T-helper 17 cell (primary cell): ENCODE measurements at regions not wholly inside any gene's neighbourhood (a gene's known extent, or its start where the extent isn't known, plus 50 kb on each side); places are given as distances from the start of the nearest gene placed in this dataset.

ENCODE experiments used
- ATAC-seq: fragments of 150-1000 bp; cut with Tn5 transposase; 2 replicates; pipeline ENCODE4 v1.10.0; 2021; ENCODE audit warnings: mild to moderate bottlenecking, moderate library complexity
- DNase-seq, 3 donors: peaks; one replicate each; pipeline versions ENCODE4 v3.0.0 to v3.0.0-alpha.2; 2020 to 2021
- H3K9me3 ChIP-seq: one replicate; pipeline ENCODE4 v1.7.0; 2013; ENCODE audit warnings: low read length, mild to moderate bottlenecking; ENCODE audit not compliant: control insufficient read depth, poor library complexity, severe bottlenecking
- H3K27ac Mint-ChIP-seq: one replicate; pipeline ENCODE4 v1.8.0; 2022; ENCODE audit warnings: mild to moderate bottlenecking, moderate library complexity, mixed read lengths
- H3K27me3 Mint-ChIP-seq: one replicate; pipeline ENCODE4 v1.8.0; 2022; ENCODE audit warnings: mixed read lengths
- H3K36me3 Mint-ChIP-seq: one replicate; pipeline ENCODE4 v1.8.0; 2022; ENCODE audit warnings: low read depth, mixed read lengths
- H3K4me1 Mint-ChIP-seq: one replicate; pipeline ENCODE4 v1.8.0; 2022; ENCODE audit warnings: mild to moderate bottlenecking, mixed read lengths
- H3K4me3 Mint-ChIP-seq: one replicate; pipeline ENCODE4 v1.8.0; 2022; ENCODE audit warnings: mild to moderate bottlenecking, moderate library complexity, mixed read lengths

DNA sequence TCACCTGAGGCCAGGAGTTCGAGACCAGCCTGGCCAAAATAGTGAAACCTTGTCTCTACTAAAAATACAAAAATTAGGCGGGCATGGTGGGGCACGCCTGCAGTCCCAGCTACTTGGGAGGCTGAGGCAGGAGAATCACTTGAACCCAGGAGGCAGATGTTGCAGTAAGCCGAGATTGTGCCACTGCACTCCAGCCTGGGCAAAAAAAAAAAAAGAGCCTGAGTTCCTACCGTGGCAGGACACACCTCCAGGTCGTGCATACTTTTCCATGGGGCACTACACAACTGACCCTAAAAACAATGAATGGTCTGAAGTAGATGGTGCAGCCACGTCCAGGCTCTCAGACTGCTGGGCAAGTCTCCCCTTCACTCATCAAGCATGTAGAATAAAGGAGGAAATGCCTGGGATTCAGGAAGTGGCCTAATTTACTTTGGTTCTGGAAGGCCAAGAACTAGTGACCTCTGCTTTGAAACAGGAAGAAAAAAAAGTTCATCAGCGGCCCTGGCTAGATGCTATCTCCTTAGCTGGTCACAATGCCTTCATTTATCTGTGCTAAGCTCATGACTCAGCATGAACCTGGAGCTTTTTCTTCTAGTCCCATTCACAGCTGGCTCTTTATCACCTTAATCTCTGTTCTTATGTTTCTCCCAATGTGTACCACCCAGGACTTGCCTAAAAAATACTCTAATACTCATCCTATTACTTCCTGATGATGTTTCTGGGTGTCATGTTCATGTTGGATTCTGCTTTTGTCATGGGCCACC lies 55.8 kb upstream of the OR6J1 start:
- DNase-seq (no peak), ATAC-seq (no peak)
- Mint-ChIP-seq H3K27ac (no peak overlapping the region), H3K27me3 (peaks cover 58% of the 10 kb centered on the region), H3K4me3 (no peak overlapping the region), H3K36me3 (no peaks in the 10 kb centered on the region), H3K4me1 (no peaks in the 10 kb centered on the region)
- no peaks in the 10 kb centered on the region for H3K9me3 ChIP-seq

GRCh38 chr14:22713631-22713950 lies 52.9 kb upstream of the OXA1L start:
- peak overlapping the region; percentile 85 for H3K4me3 Mint-ChIP-seq
- DNase-seq (no peak), ATAC-seq (no peak)
- peak overlapping the region; percentile 79 for H3K27ac Mint-ChIP-seq
- H3K27me3 Mint-ChIP-seq: peaks cover 51% of the 10 kb centered on the region
- H3K9me3 ChIP-seq: no peaks in the 10 kb centered on the region
- H3K36me3 Mint-ChIP-seq: no peaks in the 10 kb centered on the region
- H3K4me1 Mint-ChIP-seq: peaks cover 4% of the 10 kb centered on the region

DNA sequence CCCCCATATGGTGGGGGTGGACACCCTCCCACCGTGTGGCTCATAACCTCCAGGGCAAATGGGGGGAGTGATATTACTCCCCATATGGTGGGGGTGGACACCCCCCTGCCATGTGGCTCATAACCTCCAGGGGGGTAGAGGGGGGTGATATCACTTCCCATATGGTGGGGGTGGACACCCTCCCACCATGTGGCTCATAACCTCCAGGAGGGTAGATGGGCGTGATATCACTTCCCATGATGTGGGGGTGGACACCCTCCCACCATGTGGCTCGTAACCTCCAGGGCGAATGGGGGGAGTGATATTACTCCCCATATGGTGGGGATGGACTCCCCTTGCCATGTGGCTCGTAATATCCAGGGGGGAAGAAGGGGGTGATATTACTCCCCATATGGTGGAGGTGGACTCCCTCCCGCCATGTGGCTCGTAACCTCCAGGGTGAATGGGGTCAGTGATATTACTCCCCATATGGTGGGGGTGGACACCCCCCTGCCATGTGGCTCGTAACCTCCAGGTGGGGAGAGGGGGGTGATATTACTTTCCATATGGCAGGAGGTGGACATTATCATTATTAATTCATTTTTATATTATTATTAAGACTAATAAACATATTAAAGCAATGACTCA lies 51.2 kb upstream of the OXA1L start:
- no peak overlapping the region for H3K4me3 Mint-ChIP-seq
- H3K27me3 Mint-ChIP-seq: peaks cover 36% of the 10 kb centered on the region
- no peak for DNase-seq
- H3K9me3 ChIP-seq: no peaks in the 10 kb centered on the region
- peaks cover 4% of the 10 kb centered on the region for H3K4me1 Mint-ChIP-seq
- H3K36me3 Mint-ChIP-seq: no peaks in the 10 kb centered on the region
- H3K27ac Mint-ChIP-seq: no peak overlapping the region
- ATAC-seq: no peak

- peaks cover 30% of the 10 kb centered on the region for H3K27me3 Mint-ChIP-seq
Measured at GRCh38 chr14:22715890-22716289, 50.6 kb upstream of the OXA1L start.

More at GRCh38 chr14:22715890-22716289, 50.6 kb upstream of the OXA1L start:
- H3K9me3 ChIP-seq: no peaks in the 10 kb centered on the region
- peaks cover 4% of the 10 kb centered on the region for H3K4me1 Mint-ChIP-seq
- H3K4me3 Mint-ChIP-seq: no peak overlapping the region
- DNase-seq (no peak), ATAC-seq (no peak)
- H3K36me3 Mint-ChIP-seq: no peaks in the 10 kb centered on the region
- no peak overlapping the region for H3K27ac Mint-ChIP-seq
